ENCODE measurements at regions not wholly inside any gene's neighbourhood (a gene's known extent, or its start where the extent isn't known, plus 50 kb on each side); places are given as distances from the start of the nearest gene placed in this dataset.

DNA sequence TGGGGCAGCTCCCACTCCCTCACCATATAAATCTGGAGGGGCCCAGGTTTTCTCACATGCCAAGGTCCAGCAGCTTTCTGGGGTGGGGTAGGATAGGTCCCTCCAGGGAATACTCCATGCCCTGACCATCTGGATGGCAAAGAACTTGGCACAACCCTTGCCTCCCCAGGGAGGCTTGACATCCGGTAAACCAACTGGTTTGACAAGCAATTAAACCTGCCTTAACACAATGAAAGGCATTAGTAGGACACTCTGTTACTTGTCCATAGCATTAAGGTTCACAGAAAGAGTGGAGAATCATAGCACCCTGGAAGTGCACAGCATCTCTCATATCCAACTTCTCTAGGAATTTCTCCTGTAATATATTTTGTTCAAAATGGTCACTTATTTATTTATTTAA, 63.9 kb upstream of the MAF start:
- no peak for TF ChIP-seq POLR2A (IDR thresholded peaks at IDR 0.05)
- TF ChIP-seq, protein P1, sequence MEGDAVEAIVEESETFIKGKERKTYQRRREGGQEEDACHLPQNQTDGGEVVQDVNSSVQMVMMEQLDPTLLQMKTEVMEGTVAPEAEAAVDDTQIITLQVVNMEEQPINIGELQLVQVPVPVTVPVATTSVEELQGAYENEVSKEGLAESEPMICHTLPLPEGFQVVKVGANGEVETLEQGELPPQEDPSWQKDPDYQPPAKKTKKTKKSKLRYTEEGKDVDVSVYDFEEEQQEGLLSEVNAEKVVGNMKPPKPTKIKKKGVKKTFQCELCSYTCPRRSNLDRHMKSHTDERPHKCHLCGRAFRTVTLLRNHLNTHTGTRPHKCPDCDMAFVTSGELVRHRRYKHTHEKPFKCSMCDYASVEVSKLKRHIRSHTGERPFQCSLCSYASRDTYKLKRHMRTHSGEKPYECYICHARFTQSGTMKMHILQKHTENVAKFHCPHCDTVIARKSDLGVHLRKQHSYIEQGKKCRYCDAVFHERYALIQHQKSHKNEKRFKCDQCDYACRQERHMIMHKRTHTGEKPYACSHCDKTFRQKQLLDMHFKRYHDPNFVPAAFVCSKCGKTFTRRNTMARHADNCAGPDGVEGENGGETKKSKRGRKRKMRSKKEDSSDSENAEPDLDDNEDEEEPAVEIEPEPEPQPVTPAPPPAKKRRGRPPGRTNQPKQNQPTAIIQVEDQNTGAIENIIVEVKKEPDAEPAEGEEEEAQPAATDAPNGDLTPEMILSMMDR (IDR thresholded peaks at IDR 0.05): no peak

Measured in lower leg skin (tissue), 3 donors.